ENCODE measurements at regions not wholly inside any gene's neighbourhood (a gene's known extent, or its start where the extent isn't known, plus 50 kb on each side); places are given as distances from the start of the nearest gene placed in this dataset.

DNA sequence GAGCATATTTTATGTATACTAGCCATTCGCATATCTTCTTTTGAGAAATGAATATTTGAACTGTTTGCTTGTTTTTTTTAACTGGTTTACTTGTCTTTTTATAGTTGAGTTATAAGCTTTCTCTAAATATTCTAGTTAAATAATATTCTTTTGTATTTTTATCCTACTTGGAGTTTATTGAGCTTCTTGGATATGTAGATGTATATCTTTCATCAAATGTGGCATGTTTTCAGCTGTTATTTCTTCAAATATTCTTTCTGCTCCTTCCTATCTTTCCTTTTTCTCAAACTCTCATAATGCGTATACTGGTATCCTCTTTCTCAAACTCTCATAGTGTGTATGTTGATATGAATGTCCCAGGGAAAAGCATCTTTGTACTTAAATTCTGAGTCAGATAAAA, 100.3 kb upstream of the NCKAP5 start:
- no peak for TF ChIP-seq EZH2phosphoT487 (IDR thresholded peaks at IDR 0.05; ENCODE audit: low read depth)
- TF ChIP-seq, protein P1, sequence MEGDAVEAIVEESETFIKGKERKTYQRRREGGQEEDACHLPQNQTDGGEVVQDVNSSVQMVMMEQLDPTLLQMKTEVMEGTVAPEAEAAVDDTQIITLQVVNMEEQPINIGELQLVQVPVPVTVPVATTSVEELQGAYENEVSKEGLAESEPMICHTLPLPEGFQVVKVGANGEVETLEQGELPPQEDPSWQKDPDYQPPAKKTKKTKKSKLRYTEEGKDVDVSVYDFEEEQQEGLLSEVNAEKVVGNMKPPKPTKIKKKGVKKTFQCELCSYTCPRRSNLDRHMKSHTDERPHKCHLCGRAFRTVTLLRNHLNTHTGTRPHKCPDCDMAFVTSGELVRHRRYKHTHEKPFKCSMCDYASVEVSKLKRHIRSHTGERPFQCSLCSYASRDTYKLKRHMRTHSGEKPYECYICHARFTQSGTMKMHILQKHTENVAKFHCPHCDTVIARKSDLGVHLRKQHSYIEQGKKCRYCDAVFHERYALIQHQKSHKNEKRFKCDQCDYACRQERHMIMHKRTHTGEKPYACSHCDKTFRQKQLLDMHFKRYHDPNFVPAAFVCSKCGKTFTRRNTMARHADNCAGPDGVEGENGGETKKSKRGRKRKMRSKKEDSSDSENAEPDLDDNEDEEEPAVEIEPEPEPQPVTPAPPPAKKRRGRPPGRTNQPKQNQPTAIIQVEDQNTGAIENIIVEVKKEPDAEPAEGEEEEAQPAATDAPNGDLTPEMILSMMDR (IDR thresholded peaks at IDR 0.05; ENCODE audit: low read depth, low read length), result no peak

Measured in OCI-LY3 (cell line).